SJSA1 (cell line): ENCODE measurements at regions not wholly inside any gene's neighbourhood (a gene's known extent, or its start where the extent isn't known, plus 50 kb on each side); places are given as distances from the start of the nearest gene placed in this dataset.
"Not testable (repeated sequence)": the region's sequence is repeated elsewhere in the genome, so short reads cannot be mapped to it uniquely, and the experiment has no call there.

ENCODE experiments used
- DNase-seq, 2 experiments: peaks; one replicate each; pipeline ENCODE4 v3.0.0-alpha.2; 2015 to 2020; ENCODE audit warnings: low spot score in 2 of 2, low read depth in 1 of 2
- H3K27ac ChIP-seq: fragments of 250-450 bp; sonication (Bioruptor Pico); 2 replicates; pipeline ENCODE4 v1.5.1; 2020; ENCODE audit warnings: mild to moderate bottlenecking, moderate library complexity
- H3K27me3 ChIP-seq: fragments of 250-450 bp; sonication (Bioruptor Pico); replicated peaks from 2 replicates; pipeline ENCODE4 v1.5.1; 2020; ENCODE audit warnings: mild to moderate bottlenecking, moderate library complexity
- H3K36me3 ChIP-seq: fragments of 250-450 bp; sonication (Bioruptor Pico); 2 replicates; pipeline ENCODE4 v1.5.1; 2020; ENCODE audit warnings: mild to moderate bottlenecking
- H3K4me1 ChIP-seq: fragments of 250-450 bp; sonication (Bioruptor Pico); replicated peaks from 2 replicates; pipeline ENCODE4 v1.6.1; 2021; ENCODE audit warnings: mild to moderate bottlenecking
- H3K4me3 ChIP-seq: fragments of 250-450 bp; sonication (Bioruptor Pico); 2 replicates; pipeline ENCODE4 v1.5.1; 2020; ENCODE audit warnings: mild to moderate bottlenecking
- H3K9me3 ChIP-seq: fragments of 250-450 bp; sonication (Bioruptor Pico); replicated peaks from 2 replicates; pipeline ENCODE4 v1.5.1; 2020; ENCODE audit warnings: mild to moderate bottlenecking

DNA sequence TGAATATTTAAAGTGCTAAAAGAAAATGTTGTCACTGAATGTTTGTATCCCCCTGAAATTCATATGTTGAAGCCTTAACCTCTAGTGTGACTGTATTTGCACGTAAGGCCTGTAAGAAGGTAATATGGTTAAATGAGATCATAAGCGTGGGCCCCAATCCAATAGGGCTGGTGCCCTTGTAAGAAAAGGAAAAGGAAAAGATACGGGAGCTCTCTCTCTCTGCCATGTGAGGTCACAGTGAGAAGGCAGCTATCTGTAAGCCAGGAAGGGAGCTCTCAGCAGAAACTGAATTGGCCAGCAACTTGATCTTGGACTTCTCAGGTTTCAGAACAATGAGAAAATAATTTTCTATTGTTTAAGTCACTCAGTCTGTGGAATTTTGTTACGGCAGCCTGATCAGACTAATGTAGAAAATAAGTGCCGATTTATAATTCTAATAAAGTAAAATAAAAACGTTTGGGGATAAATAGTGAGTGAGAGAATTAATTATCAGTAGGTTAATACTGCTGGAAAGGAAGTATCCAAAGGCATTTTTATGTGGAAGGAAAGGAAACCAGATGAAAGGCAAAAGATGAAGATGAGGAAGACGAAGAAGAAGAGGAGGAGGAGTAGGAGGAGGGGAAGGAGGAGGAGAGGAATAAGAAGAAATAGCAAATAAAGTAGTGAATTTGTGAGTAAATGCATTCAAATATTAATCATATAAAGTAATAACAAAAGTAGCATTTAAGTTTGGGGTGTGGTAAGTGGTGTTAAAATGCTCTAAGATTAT, 188.5 kb upstream of the KRR1 start:
- DNase-seq: no peak
- Histone ChIP-seq H3K9me3 (no peaks in the 10 kb centered on the region), H3K4me3 (no peak overlapping the region), H3K36me3 (no peaks in the 10 kb centered on the region), H3K27ac (no peak overlapping the region), H3K4me1 (no peaks in the 10 kb centered on the region), H3K27me3 (no peaks in the 10 kb centered on the region)

DNA sequence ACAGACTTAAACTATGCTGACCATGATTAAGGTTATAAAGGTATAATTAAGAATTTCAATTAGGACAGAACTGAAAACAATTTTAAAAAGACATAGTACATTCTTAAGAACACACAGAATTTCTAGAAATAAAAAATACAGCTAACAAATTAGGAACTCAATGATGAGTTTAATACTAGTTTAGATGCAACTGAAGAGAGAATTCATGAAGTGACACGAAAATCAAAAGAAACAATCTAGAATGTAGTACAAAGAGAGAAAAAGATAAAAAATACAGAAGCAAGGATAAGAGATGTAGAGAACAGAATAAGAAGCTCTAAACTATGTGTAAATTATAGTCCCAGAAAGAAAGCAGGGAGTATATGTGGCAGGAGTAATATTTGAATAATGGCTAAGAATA, 187.8 kb upstream of the KRR1 start:
- no peaks in the 10 kb centered on the region for H3K36me3 ChIP-seq
- DNase-seq: no peak
- no peaks in the 10 kb centered on the region for H3K9me3 ChIP-seq
- no peak overlapping the region for H3K27ac ChIP-seq
- H3K27me3 ChIP-seq: no peaks in the 10 kb centered on the region
- H3K4me1 ChIP-seq: no peaks in the 10 kb centered on the region
- no peak overlapping the region for H3K4me3 ChIP-seq

DNA sequence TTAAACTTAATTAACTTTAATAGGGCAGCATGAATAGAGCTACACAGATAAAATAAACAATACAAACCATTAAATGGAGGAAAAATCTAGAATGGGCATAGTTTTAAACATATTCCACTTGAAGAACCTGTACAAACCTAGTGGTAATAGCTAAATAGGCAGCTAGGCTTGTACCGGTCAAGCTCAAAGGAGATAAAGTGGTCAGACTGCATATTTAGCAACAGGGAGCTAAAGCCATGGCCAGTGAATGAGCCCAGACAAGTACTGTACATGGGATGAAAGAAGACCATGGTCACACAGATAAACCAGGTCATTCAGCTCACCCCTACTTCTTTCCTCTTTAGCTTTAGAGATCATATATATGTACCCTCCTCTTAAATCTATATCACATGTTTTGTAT, 186.6 kb upstream of the KRR1 start:
- H3K9me3 ChIP-seq: no peaks in the 10 kb centered on the region
- H3K27me3 ChIP-seq: no peaks in the 10 kb centered on the region
- no peaks in the 10 kb centered on the region for H3K36me3 ChIP-seq
- no peaks in the 10 kb centered on the region for H3K4me1 ChIP-seq
- no peak for DNase-seq
- no peak overlapping the region for H3K27ac ChIP-seq
- no peak overlapping the region for H3K4me3 ChIP-seq

DNA sequence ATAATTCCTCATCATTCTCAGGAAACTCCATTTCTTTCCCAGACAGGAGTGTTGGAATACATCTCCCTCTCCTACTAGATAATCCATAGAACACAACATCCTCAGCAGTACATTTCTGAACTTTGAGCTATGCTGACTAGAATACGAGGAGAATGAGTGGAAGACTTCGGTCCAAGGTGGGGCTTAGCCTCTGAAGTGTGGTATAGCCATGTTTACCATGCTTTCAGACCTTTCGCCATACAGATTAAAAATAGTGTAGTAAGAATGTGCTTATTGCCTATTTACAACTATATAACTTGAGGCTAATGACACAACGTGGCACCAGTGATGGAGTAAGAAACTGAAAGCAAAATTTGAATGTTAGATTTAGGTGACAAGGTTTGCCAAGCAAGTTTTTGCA, 184.5 kb upstream of the KRR1 start:
- Histone ChIP-seq H3K27me3 (no peaks in the 10 kb centered on the region), H3K9me3 (no peaks in the 10 kb centered on the region), H3K4me1 (peaks cover 1% of the 10 kb centered on the region), H3K36me3 (no peaks in the 10 kb centered on the region), H3K27ac (no peak overlapping the region), H3K4me3 (no peak overlapping the region)
- DNase-seq: no peak

DNA sequence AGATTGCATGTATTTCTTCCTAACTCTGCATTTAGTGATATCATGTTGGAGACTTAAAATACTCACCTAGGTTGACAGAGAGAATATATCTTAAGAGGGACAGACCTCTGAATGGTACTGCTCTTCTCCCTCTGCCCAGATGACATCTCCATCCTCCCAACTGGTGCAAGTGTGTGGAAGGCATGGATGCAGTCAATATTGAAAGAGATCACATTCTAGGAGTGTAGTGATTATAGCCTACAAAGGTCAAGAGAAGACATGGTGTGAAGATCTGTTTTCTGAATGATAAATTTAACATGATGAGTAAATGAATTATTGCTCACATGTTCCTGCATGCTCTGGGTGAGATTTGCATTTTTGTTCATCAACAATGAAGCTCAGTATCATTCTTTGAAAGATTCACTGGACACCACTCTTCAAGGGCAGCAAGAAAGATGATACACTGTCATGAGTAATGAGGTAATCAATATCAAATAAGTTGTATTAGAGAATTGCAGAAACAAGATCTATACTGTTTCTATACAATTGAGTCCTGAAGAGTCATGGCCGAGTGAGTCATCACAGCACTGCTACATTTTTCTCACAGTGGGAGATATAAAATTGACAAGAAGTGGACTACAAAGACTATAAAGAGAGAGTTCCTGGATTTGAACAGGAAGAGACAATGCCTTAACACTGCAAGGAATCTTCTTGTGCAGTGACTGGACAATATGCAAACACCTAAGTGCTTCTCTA, 183.3 kb upstream of the KRR1 start:
- Histone ChIP-seq H3K27me3 (no peaks in the 10 kb centered on the region), H3K4me3 (no peak overlapping the region), H3K4me1 (peaks cover 11% of the 10 kb centered on the region), H3K36me3 (no peaks in the 10 kb centered on the region), H3K27ac (no peak overlapping the region), H3K9me3 (no peaks in the 10 kb centered on the region)
- no peak for DNase-seq

DNA sequence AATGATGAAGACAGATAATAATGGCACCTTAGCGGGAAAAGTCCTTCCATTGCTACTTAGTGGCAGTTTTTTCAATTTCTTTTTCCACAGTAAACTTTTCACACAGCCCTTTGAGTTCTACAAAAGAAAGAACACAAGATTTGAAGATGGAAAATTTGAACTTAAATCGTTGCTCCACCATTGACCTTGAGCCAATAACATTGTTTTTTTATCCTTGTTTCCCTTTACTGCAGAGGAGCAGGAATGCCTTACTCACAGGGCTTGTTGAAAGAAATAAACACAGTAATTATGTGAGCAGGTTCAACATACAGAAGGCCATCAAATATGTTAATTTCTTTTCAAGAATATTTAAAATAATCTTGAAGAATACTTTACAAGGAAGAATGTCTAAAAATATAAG, 181.5 kb upstream of the KRR1 start:
- Histone ChIP-seq H3K4me1 (peaks cover 11% of the 10 kb centered on the region), H3K36me3 (no peaks in the 10 kb centered on the region), H3K27me3 (no peaks in the 10 kb centered on the region), H3K27ac (no peak overlapping the region), H3K9me3 (no peaks in the 10 kb centered on the region), H3K4me3 (no peak overlapping the region)
- DNase-seq: no peak

DNA sequence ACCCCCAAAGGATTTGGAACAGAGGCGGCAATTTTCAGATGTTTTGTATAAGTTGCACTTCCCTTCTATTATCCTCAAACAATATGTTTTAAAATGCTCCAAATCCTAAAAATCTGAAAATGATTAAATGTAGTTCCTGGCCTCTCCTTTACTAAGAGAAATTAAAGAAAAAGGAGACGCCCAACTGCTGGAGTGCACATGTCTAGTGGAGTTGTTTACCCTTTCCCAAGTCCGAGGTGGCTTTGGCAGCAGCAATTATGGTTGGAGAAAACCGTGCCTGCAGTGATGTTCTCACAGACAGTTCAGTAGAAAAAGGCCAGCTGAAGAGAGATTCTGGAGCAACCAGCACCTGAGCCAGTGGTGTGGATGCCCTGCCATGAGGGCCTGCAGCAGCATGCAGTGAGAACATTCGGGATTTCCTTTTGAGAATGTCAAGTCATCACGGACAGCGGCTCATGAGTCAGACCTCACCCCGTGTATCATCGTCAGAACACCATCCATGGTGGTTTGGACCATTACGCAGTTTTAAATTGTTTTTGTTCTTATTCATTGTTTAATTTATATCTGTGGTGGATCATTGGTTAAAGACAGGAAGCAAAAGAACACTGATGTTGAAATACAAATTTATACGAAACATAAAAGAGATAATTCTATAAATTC, 179.0 kb upstream of the KRR1 start:
- Histone ChIP-seq H3K9me3 (no peaks in the 10 kb centered on the region), H3K27me3 (no peaks in the 10 kb centered on the region), H3K36me3 (no peaks in the 10 kb centered on the region), H3K27ac (peak overlapping the region; percentile 51), H3K4me1 (peaks cover 13% of the 10 kb centered on the region), H3K4me3 (no peak overlapping the region)
- DNase-seq: peak; percentile 73 to 84

DNA sequence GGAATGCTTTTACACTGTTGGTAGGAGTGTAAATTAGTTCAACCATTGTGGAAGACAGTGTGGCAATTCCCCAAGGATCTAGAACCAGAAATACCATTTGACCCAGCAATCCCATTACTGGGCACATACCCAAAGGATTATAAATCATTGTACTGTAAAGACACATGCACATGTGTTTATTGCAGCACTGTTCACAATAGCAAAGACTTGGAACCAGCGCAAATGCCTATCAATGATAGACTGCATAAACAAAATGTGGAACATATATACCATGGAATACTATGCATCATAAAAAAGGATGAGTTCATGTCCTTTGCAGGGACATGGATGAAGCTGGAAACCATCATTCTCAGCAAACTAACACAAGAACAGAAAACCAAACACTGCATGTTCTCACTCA, 174.8 kb upstream of the KRR1 start:
- H3K27ac ChIP-seq, DNase-seq, H3K36me3 ChIP-seq, H3K4me3 ChIP-seq, H3K9me3 ChIP-seq, H3K27me3 ChIP-seq: not testable (repeated sequence)
- H3K4me1 ChIP-seq: peaks cover 30% of the 10 kb centered on the region

DNA sequence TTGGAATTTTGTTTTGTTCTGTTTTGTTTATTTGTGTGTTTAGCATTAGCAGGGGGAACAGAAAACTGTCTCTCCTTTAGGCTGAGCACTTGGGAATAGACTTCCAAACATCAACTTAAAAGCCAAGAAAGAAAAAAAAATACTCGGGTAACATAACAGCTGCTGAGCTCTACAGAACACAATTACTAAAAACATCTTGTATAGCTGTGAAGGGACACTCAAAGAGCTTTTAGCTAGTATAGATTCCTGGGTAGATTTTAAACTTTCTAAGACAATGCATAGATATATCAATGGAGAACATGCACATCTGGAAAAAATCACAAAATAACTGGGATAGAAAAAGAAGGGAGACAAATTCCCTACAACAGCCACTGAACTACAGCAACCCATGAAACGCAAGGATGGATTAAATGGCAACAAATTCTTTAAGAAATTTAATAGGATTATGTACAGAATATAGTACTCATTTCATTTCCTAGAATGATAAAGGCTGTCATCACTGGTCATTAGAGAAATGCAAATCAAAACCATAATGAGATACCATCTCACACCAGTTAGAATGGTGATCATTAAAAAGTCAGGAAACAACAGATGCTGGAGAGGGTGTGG, 174.3 kb upstream of the KRR1 start:
- Histone ChIP-seq H3K36me3 (no peaks in the 10 kb centered on the region), H3K4me3 (no peak overlapping the region), H3K27me3 (no peaks in the 10 kb centered on the region), H3K4me1 (peaks cover 27% of the 10 kb centered on the region), H3K9me3 (no peaks in the 10 kb centered on the region), H3K27ac (no peak overlapping the region; the same call in 1 of the 2 replicates)
- DNase-seq: no peak

DNA sequence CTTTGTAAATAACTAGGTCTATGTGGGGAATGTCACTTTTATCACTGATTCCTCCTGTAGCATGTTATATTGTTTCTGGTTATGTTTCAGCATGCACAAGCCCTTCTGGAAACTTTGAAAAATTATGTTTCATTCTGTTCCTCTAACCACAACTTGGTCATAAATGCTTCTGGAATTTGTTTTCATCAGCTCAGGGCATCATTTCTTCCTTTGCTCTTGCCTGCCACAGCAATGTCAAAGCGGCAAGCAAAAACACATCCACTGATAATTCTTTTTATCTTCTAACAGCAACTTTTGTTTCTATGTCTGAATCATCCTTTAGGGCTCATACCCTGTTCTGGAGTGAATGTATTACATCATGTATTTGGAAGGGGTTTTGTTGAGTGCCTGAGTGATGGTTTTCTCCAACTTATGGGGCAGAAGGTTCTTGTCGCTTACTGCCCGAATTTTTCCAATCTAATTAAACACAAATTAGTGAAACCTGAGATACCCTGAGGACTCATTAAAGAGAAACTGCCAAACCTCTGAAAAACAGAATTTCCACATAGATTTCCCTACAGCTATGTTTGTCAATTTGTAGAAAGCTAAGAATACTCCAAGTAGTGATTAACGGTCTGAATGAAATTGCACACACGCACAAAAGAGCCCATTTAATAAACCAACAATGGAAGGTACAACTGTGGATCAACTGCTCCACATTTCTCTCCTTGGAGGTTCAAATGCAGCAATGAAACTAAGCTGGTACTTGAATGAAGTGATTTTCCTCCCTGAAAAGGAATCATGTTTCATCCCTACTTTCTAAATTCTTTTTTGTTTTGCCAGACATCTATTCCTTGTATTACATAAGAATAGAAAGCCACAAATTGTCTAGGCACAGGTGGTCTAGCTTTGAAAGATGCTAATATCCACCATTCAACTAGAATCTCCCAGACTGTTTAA, 173.5 kb upstream of the KRR1 start:
- Histone ChIP-seq H3K4me1 (peaks cover 19% of the 10 kb centered on the region), H3K36me3 (no peaks in the 10 kb centered on the region), H3K27ac (peak overlapping the region; percentile 62), H3K27me3 (no peaks in the 10 kb centered on the region), H3K9me3 (no peaks in the 10 kb centered on the region), H3K4me3 (no peak overlapping the region)
- peak in 1 of 2 experiments; percentile 54 for DNase-seq

DNA sequence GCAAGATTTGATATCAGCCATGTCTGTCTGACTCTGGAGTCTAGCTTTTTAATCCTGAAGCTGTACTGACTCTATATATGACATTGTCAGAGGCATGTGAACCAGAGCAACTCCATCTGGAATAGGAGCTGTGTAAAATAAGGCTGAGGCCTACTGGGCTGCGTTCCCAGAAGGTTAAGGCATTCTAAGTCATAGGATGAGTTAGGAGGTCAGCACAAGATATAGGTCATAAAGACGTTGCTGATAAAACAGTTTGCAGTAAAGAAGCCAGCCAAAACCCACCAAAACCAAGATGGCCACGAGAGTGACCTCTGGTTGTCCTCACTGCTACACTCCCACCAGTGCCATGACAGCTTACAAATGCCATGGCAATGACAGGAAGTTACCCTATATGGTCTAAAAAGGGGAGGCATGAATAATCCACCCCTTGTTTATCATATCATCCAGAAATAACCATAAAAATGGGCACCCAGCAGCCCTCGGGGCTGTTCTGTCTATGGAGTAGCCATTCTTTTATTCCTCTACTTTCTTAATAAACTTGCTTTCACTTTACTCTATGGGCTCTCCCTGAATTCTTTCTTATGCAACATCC, 172.7 kb upstream of the KRR1 start:
- not testable (repeated sequence) for H3K9me3 ChIP-seq, H3K36me3 ChIP-seq, DNase-seq, H3K27me3 ChIP-seq, H3K4me3 ChIP-seq
- peak overlapping the region; percentile 62 for H3K27ac ChIP-seq
- H3K4me1 ChIP-seq: peaks cover 19% of the 10 kb centered on the region

DNA sequence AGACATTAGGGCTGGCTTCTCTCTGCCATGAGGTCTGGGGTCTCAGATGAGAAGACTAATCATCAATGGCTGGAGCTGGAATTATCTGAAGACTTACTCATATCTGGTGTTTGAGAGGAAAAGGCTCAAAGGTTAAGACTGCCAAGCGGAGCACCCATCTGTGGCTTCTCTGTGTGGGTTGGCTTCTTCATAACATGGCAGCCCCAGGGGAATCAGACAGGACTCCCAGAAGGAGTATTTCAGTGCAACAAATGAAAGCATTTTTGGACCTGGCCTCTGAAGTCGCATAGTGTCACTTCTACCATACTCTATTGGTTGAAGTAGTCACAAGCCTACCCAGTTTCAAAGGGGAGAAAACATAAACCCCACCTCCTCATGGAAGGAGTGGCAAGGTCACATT, 171.8 kb upstream of the KRR1 start:
- Histone ChIP-seq H3K27ac (no peak overlapping the region), H3K4me3 (no peak overlapping the region), H3K9me3 (no peaks in the 10 kb centered on the region), H3K27me3 (no peaks in the 10 kb centered on the region), H3K4me1 (peaks cover 19% of the 10 kb centered on the region), H3K36me3 (no peaks in the 10 kb centered on the region)
- no peak for DNase-seq

DNA sequence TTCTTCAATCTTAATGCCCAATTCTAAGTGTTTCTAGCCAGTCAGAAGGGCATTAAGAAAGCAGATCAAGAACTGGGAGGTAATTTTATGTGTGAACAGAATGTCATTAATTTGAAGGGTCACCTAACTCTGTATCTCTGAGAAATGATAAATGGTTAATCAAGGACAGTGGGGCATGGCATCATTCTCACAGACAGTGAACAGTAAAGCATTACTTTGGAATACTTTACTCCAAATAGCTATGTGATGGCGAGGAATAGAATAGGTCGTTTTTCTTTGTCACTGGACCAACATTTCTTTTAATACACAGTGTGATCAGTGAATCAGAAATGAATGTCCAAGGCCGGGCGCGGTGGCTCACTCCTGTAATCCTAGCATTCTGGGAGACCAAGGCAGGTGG, 166.1 kb upstream of the KRR1 start:
- Histone ChIP-seq H3K27ac (no peak overlapping the region), H3K4me1 (no peaks in the 10 kb centered on the region), H3K36me3 (no peaks in the 10 kb centered on the region), H3K4me3 (no peak overlapping the region), H3K9me3 (no peaks in the 10 kb centered on the region), H3K27me3 (no peaks in the 10 kb centered on the region)
- DNase-seq: no peak
